HG03571 (cell line): ENCODE measurements at regions not wholly inside any gene's neighbourhood (a gene's known extent, or its start where the extent isn't known, plus 50 kb on each side); places are given as distances from the start of the nearest gene placed in this dataset.
"Not testable (repeated sequence)": the region's sequence is repeated elsewhere in the genome, so short reads cannot be mapped to it uniquely, and the experiment has no call there.

Experiments used
- ATAC-seq: cut with Tn5 transposase; IDR thresholded peaks from one replicate; pipeline ENCODE4 v1.9.1; 2021; ENCODE audit not compliant: unreplicated experiment

GRCh38 chr7:12456506-12456905, 52.8 kb upstream of the VWDE start:
- no peak for ATAC-seq

- ATAC-seq: peak; percentile 91
Measured at GRCh38 chr7:12458520-12459131, 55.0 kb upstream of the VWDE start.

- no peak for ATAC-seq
Measured at GRCh38 chr7:12467837-12468236, 64.2 kb upstream of the VWDE start.

GRCh38 chr7:12469568-12469967, 65.9 kb upstream of the VWDE start:
- ATAC-seq: no peak

GRCh38 chr7:12470930-12471329, 67.3 kb upstream of the VWDE start:
- no peak for ATAC-seq

- ATAC-seq: no peak
Measured at GRCh38 chr7:12474035-12474434, 70.4 kb upstream of the VWDE start.

GRCh38 chr7:12475362-12476063, 71.8 kb upstream of the VWDE start:
- ATAC-seq: no peak

- ATAC-seq: no peak
Measured at GRCh38 chr7:12477620-12478019, 74.0 kb upstream of the VWDE start.

GRCh38 chr7:12481722-12482121, 78.1 kb upstream of the VWDE start:
- peak; percentile 82 for ATAC-seq

GRCh38 chr7:12485845-12486244, 82.2 kb upstream of the VWDE start:
- ATAC-seq: no peak

- no peak for ATAC-seq
Measured at GRCh38 chr7:12488341-12488740, 82.2 kb upstream of the SCIN start.

- peak; percentile 65 for ATAC-seq
Measured at GRCh38 chr7:12490107-12490688, 80.3 kb upstream of the SCIN start.

GRCh38 chr7:12490940-12491339, 79.6 kb upstream of the SCIN start:
- no peak for ATAC-seq

GRCh38 chr7:12491526-12491925, 79.0 kb upstream of the SCIN start:
- no peak for ATAC-seq

- ATAC-seq: no peak
Measured at GRCh38 chr7:12493407-12493806, 77.1 kb upstream of the SCIN start.

- ATAC-seq: no peak
Measured at GRCh38 chr7:12493863-12494686, 76.4 kb upstream of the SCIN start.

- no peak for ATAC-seq
Measured at GRCh38 chr7:12494687-12495024, 75.9 kb upstream of the SCIN start.

GRCh38 chr7:12496901-12497674, 73.4 kb upstream of the SCIN start:
- not testable (repeated sequence) for ATAC-seq

GRCh38 chr7:12504149-12504548, 66.4 kb upstream of the SCIN start:
- no peak for ATAC-seq

GRCh38 chr7:12508005-12508404, 62.5 kb upstream of the SCIN start:
- no peak for ATAC-seq

GRCh38 chr7:12508554-12508953, 62.0 kb upstream of the SCIN start:
- ATAC-seq: no peak
